Adrenal gland (tissue), 9 donors: ENCODE measurements at regions not wholly inside any gene's neighbourhood (a gene's known extent, or its start where the extent isn't known, plus 50 kb on each side); places are given as distances from the start of the nearest gene placed in this dataset.

Experiments used
- DNase-seq, 7 donors: peaks; one replicate each; pipeline ENCODE4 v3.0.0-alpha.2; 2019 to 2020
- H3K27ac ChIP-seq, 5 donors: fragments of 200-600 bp; sonication (generic) in 4 of 5; 1 replicate in 3 of 5; 2 replicates in 2 of 5; pipeline versions ENCODE4 v1.5.1 to v1.8.0; 2016 to 2020; ENCODE audit warnings: mild to moderate bottlenecking in 1 of 5
- H3K27me3 ChIP-seq: fragments of 200-600 bp; 2 replicates; pipeline ENCODE4 v1.8.0; 2021
- H3K36me3 ChIP-seq, 2 donors: fragments of 200-600 bp; replicated peaks in 1 of 2; 1 replicate in 1 of 2; 2 replicates in 1 of 2; pipeline versions ENCODE4 v1.5.1 to v1.8.0; 2018 to 2022
- H3K4me1 ChIP-seq, 2 donors: fragments of 200-600 bp; replicated peaks in 1 of 2; 1 replicate in 1 of 2; 2 replicates in 1 of 2; pipeline versions ENCODE4 v1.5.1 to v1.8.0; 2018 to 2021
- H3K4me3 ChIP-seq, 4 donors: fragments of 200-600 bp; sonication (generic) in 3 of 4; one replicate each; pipeline ENCODE4 v1.5.1; 2016 to 2018
- H3K9me3 ChIP-seq, 3 donors: fragments of 200-600 bp; sonication (generic) in 1 of 3; replicated peaks in 1 of 3; 1 replicate in 2 of 3; 2 replicates in 1 of 3; pipeline versions ENCODE4 v1.5.1 to v1.8.0; 2016 to 2021
- CTCF ChIP-seq, 6 experiments: fragments of 450-650 bp in 4 of 6; fragments of 200-600 bp in 2 of 6; sonication (generic) in 1 of 6; IDR thresholded peaks; 1 replicate in 5 of 6; 2 replicates in 1 of 6; pipeline versions ENCODE4 v1.5.1 to v1.8.0; 2016 to 2021; ENCODE audit warnings: antibody characterized with exemption in 6 of 6, mild to moderate bottlenecking in 2 of 6, moderate library complexity in 1 of 6
- POLR2A ChIP-seq, 2 donors: fragments of 450-650 bp; IDR thresholded peaks; one replicate each; pipeline ENCODE4 v1.6.1; 2017; ENCODE audit warnings: antibody characterized with exemption in 2 of 2, mild to moderate bottlenecking in 2 of 2, moderate library complexity in 1 of 2
- WGBS, 4 donors: extraction: QIAGEN DNeasy Blood & Tissue Kit in 2 of 4; methylation state at CpG; one replicate each; pipeline versions ENCODE4 v1.1.5 to v1.1.7; 2013 to 2017; 5-methylcytosine and 5-hydroxymethylcytosine counted together
- intact Hi-C, 2 donors: fragments of 100-400 bp; cut with DNase I; formaldehyde crosslinking; loops; one replicate each; pipeline versions ENCODE4 v1.14.1 to v1.15.0; 2022 to 2023
- donor health status: healthy with polysubstance abuse.
- donor health status: Bipolar disorder and iron deficiency.
- donor health status: DM: yes; HTN: yes; CAD: no.
- donor health status: DM: no; HTN: no; CAD: no.
- donor health status: DM: no; HTN: no; CAD: no.

- no peak for DNase-seq
- Histone ChIP-seq H3K36me3 (no peaks in the 10 kb centered on the region), H3K9me3 (no peaks in the 10 kb centered on the region), H3K4me3 (no peak overlapping the region), H3K27me3 (no peaks in the 10 kb centered on the region), H3K4me1 (no peaks in the 10 kb centered on the region), H3K27ac (no peak overlapping the region)
- TF ChIP-seq POLR2A (IDR thresholded peaks at IDR 0.05) (no peak), CTCF (IDR thresholded peaks at IDR 0.05) (no peak)
- intact Hi-C loops: no loop called here
- WGBS, 4 donors: 64 to 85% (median 70%) methylated on average over 2 of the region's 2 CpGs
Observed at GRCh38 chr16:6204945-6205344, 1107.3 kb upstream of the EEF2KMT start.

GRCh38 chr16:6200861-6201260 lies 1103.3 kb upstream of the EEF2KMT start:
- Histone ChIP-seq H3K27ac (no peak overlapping the region), H3K4me1 (no peaks in the 10 kb centered on the region), H3K27me3 (no peaks in the 10 kb centered on the region), H3K36me3 (no peaks in the 10 kb centered on the region), H3K4me3 (no peak overlapping the region), H3K9me3 (no peaks in the 10 kb centered on the region)
- TF ChIP-seq CTCF (IDR thresholded peaks at IDR 0.05) (no peak), POLR2A (IDR thresholded peaks at IDR 0.05) (no peak)
- no peak for DNase-seq
- intact Hi-C loops: no loop called here
- WGBS, 4 donors: 72 to 83% (median 79%) methylated on average over 6 of the region's 6 CpGs

DNA sequence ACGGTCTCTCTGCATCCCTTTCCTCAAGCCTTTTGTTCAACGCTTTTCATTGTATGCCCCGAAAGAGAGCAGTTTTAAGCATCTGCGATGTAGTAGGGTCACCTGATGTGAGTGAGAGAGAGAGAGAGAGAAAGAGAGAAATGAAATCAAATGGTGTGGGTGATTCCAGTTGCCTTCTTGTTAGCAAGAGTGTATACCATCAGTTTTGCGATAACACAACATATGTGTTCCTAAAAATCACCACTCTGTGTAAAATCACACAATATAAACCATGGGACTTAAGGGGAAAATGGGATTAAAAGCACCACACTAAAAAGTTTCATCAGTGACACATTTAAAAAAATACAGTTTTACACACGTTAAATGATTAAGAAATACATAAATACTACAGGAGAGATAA lies 1102.7 kb upstream of the EEF2KMT start:
- Histone ChIP-seq H3K4me1 (no peaks in the 10 kb centered on the region), H3K9me3 (no peaks in the 10 kb centered on the region), H3K27ac (no peak overlapping the region), H3K4me3 (no peak overlapping the region), H3K36me3 (no peaks in the 10 kb centered on the region), H3K27me3 (no peaks in the 10 kb centered on the region)
- no peak for DNase-seq
- TF ChIP-seq CTCF (IDR thresholded peaks at IDR 0.05) (no peak), POLR2A (IDR thresholded peaks at IDR 0.05) (no peak)
- WGBS, 4 donors: 75 to 84% (median 80%) methylated on average over 6 of the region's 6 CpGs
- intact Hi-C loops: no loop called here

- Histone ChIP-seq H3K9me3 (no peaks in the 10 kb centered on the region), H3K27me3 (no peaks in the 10 kb centered on the region), H3K27ac (no peak overlapping the region), H3K4me3 (no peak overlapping the region), H3K36me3 (no peaks in the 10 kb centered on the region), H3K4me1 (no peaks in the 10 kb centered on the region)
- TF ChIP-seq CTCF (IDR thresholded peaks at IDR 0.05) (no peak), POLR2A (IDR thresholded peaks at IDR 0.05) (no peak)
- no peak for DNase-seq
- WGBS, 4 donors: 13 to 35% (median 25%) methylated on average over 2 of the region's 2 CpGs
- intact Hi-C loops: no loop called here
Observed at GRCh38 chr16:6195966-6196365, 1098.4 kb upstream of the EEF2KMT start.
